ENCODE measurements at regions not wholly inside any gene's neighbourhood (a gene's known extent, or its start where the extent isn't known, plus 50 kb on each side); places are given as distances from the start of the nearest gene placed in this dataset.

GRCh38 chr6:141744194-141744925, 388.4 kb upstream of the GJE1 start:
- 36 to 83% (median 46%) methylated on average over 2 of the region's 2 CpGs for WGBS, 4 donors
- no peaks in the 10 kb centered on the region for H3K4me1 ChIP-seq (replicated peaks in 1 of 2)
- intact Hi-C loops (cut with DNase I): no loop called here

GRCh38 chr6:141736104-141736503, 396.6 kb upstream of the GJE1 start:
- intact Hi-C loops (cut with DNase I): no loop called here
- no peaks in the 10 kb centered on the region for H3K27me3 ChIP-seq
- H3K9me3 ChIP-seq (replicated peaks in 1 of 3): no peaks in the 10 kb centered on the region
- DNase-seq: no peak
- no peaks in the 10 kb centered on the region for H3K36me3 ChIP-seq (replicated peaks in 1 of 2)
- no peaks in the 10 kb centered on the region for H3K4me1 ChIP-seq (replicated peaks in 1 of 2)
- H3K27ac ChIP-seq: no peak overlapping the region
- no peak for TF ChIP-seq CTCF (IDR thresholded peaks at IDR 0.05)
- TF ChIP-seq POLR2A (IDR thresholded peaks at IDR 0.05): no peak
- H3K4me3 ChIP-seq: no peak overlapping the region
- 53 to 67% (median 61%) methylated on average over 3 of the region's 3 CpGs for WGBS, 4 donors

More at GRCh38 chr6:141744194-141744925, 388.4 kb upstream of the GJE1 start:
- Histone ChIP-seq H3K9me3 (replicated peaks in 1 of 3) (no peaks in the 10 kb centered on the region), H3K27me3 (no peaks in the 10 kb centered on the region), H3K27ac (no peak overlapping the region), H3K4me3 (no peak overlapping the region), H3K36me3 (replicated peaks in 1 of 2) (no peaks in the 10 kb centered on the region)
- DNase-seq: no peak
- TF ChIP-seq CTCF (IDR thresholded peaks at IDR 0.05) (no peak), POLR2A (IDR thresholded peaks at IDR 0.05) (no peak)

GRCh38 chr6:141735126-141735525, 397.6 kb upstream of the GJE1 start:
- H3K4me1 ChIP-seq (replicated peaks in 1 of 2): no peaks in the 10 kb centered on the region
- H3K9me3 ChIP-seq (replicated peaks in 1 of 3): no peaks in the 10 kb centered on the region
- DNase-seq: no peak
- no peak for TF ChIP-seq CTCF (IDR thresholded peaks at IDR 0.05)
- TF ChIP-seq POLR2A (IDR thresholded peaks at IDR 0.05): no peak
- intact Hi-C loops (cut with DNase I): no loop called here
- no peaks in the 10 kb centered on the region for H3K36me3 ChIP-seq (replicated peaks in 1 of 2)
- H3K27ac ChIP-seq: no peak overlapping the region
- no peaks in the 10 kb centered on the region for H3K27me3 ChIP-seq
- H3K4me3 ChIP-seq: no peak overlapping the region

GRCh38 chr6:141734071-141734840, 398.5 kb upstream of the GJE1 start:
- DNase-seq: no peak
- no peaks in the 10 kb centered on the region for H3K27me3 ChIP-seq
- no peaks in the 10 kb centered on the region for H3K9me3 ChIP-seq (replicated peaks in 1 of 3)
- TF ChIP-seq POLR2A (IDR thresholded peaks at IDR 0.05) (no peak), CTCF (IDR thresholded peaks at IDR 0.05) (no peak)
- H3K36me3 ChIP-seq (replicated peaks in 1 of 2): no peaks in the 10 kb centered on the region
- WGBS, 4 donors: 61 to 75% (median 70%) methylated on average over 2 of the region's 2 CpGs
- no peak overlapping the region for H3K4me3 ChIP-seq
- intact Hi-C loops (cut with DNase I): no loop called here
- H3K4me1 ChIP-seq (replicated peaks in 1 of 2): no peaks in the 10 kb centered on the region
- no peak overlapping the region for H3K27ac ChIP-seq
